ENCODE measurements at regions not wholly inside any gene's neighbourhood (a gene's known extent, or its start where the extent isn't known, plus 50 kb on each side); places are given as distances from the start of the nearest gene placed in this dataset.
"Not testable (repeated sequence)": the region's sequence is repeated elsewhere in the genome, so short reads cannot be mapped to it uniquely, and the experiment has no call there.

DNA sequence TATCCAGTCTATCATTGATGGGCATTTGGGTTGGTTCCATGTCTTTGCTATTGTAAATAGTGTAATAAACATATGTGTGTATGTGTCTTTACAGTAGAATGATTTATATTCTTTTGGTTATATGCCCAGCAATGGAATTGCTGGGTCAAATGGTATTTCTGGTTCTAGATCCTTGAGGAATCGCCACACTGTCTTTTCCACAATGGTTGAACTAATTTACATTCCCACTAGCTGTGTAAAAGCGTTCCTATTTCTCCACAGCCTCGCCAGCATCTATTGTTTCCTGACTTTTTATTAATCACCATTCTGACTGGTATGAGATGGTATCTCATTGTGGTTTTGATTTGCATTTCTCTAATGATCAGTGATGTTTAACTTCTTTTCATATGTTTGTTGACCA, 152.7 kb downstream of the CAPZA3 start:
- not testable (repeated sequence) for TF ChIP-seq POLR2AphosphoS5 (IDR thresholded peaks at IDR 0.05)
- TF ChIP-seq, protein P1, sequence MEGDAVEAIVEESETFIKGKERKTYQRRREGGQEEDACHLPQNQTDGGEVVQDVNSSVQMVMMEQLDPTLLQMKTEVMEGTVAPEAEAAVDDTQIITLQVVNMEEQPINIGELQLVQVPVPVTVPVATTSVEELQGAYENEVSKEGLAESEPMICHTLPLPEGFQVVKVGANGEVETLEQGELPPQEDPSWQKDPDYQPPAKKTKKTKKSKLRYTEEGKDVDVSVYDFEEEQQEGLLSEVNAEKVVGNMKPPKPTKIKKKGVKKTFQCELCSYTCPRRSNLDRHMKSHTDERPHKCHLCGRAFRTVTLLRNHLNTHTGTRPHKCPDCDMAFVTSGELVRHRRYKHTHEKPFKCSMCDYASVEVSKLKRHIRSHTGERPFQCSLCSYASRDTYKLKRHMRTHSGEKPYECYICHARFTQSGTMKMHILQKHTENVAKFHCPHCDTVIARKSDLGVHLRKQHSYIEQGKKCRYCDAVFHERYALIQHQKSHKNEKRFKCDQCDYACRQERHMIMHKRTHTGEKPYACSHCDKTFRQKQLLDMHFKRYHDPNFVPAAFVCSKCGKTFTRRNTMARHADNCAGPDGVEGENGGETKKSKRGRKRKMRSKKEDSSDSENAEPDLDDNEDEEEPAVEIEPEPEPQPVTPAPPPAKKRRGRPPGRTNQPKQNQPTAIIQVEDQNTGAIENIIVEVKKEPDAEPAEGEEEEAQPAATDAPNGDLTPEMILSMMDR (IDR thresholded peaks at IDR 0.05), result not testable (repeated sequence)
